Mucosa of descending colon (tissue), 3 donors: ENCODE measurements at regions not wholly inside any gene's neighbourhood (a gene's known extent, or its start where the extent isn't known, plus 50 kb on each side); places are given as distances from the start of the nearest gene placed in this dataset.

Experiments
- ATAC-seq: fragments of 200-7000 bp; cut with Tn5 transposase; one replicate; pipeline ENCODE4 v1.9.1; 2020; ENCODE audit warnings: mild to moderate bottlenecking, moderate library complexity
- DNase-seq, 3 donors: peaks; one replicate each; pipeline ENCODE4 v3.0.0-alpha.2; 2020
- H3K36me3 ChIP-seq: fragments of 200-600 bp; one replicate; pipeline ENCODE4 v1.8.0; 2021; ENCODE audit warnings: low read depth, mild to moderate bottlenecking
- H3K4me1 ChIP-seq: fragments of 200-600 bp; one replicate; pipeline ENCODE4 v1.8.0; 2021; ENCODE audit warnings: low read depth, mild to moderate bottlenecking
- H3K4me3 ChIP-seq: fragments of 200-600 bp; one replicate; pipeline ENCODE4 v1.8.0; 2021; ENCODE audit warnings: mild to moderate bottlenecking
- H3K9me3 ChIP-seq: fragments of 200-600 bp; one replicate; pipeline ENCODE4 v1.8.0; 2021; ENCODE audit warnings: mild to moderate bottlenecking
- CTCF ChIP-seq: fragments of 200-600 bp; IDR thresholded peaks from one replicate; pipeline ENCODE4 v1.8.0; 2022; ENCODE audit warnings: antibody characterized with exemption, mild to moderate bottlenecking
- intact Hi-C, 2 donors: fragments of 100-400 bp; cut with DNase I in 1 of 2; cut with micrococcal nuclease in 1 of 2; formaldehyde crosslinking; loops; one replicate each; pipeline versions ENCODE4 v1.11.0 to v1.11.1; 2022; cut with DNase I, micrococcal nuclease
- donor health status: DM: no; HTN: no; CAD: no; lungs with moderate emphysema.
- donor health status: DM: no; HTN: no; CAD: no.
- donor health status: DM: no; HTN: yes; CAD: no.

GRCh38 chr16:79475841-79476240 lies 124.7 kb downstream of the MAF start:
- no peak for DNase-seq
- ATAC-seq = no peak
- no peak for TF ChIP-seq CTCF
- Histone ChIP-seq H3K36me3 (no peaks in the 10 kb centered on the region), H3K9me3 (no peaks in the 10 kb centered on the region), H3K4me3 (no peak overlapping the region), H3K4me1 (no peaks in the 10 kb centered on the region)
- intact Hi-C loops = no loop called here

GRCh38 chr16:79473456-79473855 lies 127.1 kb downstream of the MAF start:
- DNase-seq = no peak
- ATAC-seq = no peak
- Histone ChIP-seq H3K9me3 (no peaks in the 10 kb centered on the region), H3K4me3 (no peak overlapping the region), H3K36me3 (no peaks in the 10 kb centered on the region), H3K4me1 (no peaks in the 10 kb centered on the region)
- intact Hi-C loops = no loop called here
- TF ChIP-seq CTCF = no peak

GRCh38 chr16:79472426-79472825 lies 128.1 kb downstream of the MAF start:
- intact Hi-C loops = no loop called here
- no peaks in the 10 kb centered on the region for H3K36me3 ChIP-seq
- TF ChIP-seq CTCF = no peak
- ATAC-seq = no peak
- DNase-seq = no peak
- no peaks in the 10 kb centered on the region for H3K4me1 ChIP-seq
- no peaks in the 10 kb centered on the region for H3K9me3 ChIP-seq
- no peak overlapping the region for H3K4me3 ChIP-seq

- H3K36me3 ChIP-seq = no peaks in the 10 kb centered on the region
- TF ChIP-seq CTCF = no peak
- DNase-seq (peak in 1 of 3 donors; percentile 36), ATAC-seq (no peak)
- H3K9me3 ChIP-seq = no peaks in the 10 kb centered on the region
- no peak overlapping the region for H3K4me3 ChIP-seq
- no peaks in the 10 kb centered on the region for H3K4me1 ChIP-seq
- intact Hi-C loops = no loop called here
Observed at GRCh38 chr16:79469999-79470398, 130.5 kb downstream of the MAF start.

- Histone ChIP-seq H3K4me3 (no peak overlapping the region), H3K9me3 (no peaks in the 10 kb centered on the region), H3K36me3 (no peaks in the 10 kb centered on the region), H3K4me1 (no peaks in the 10 kb centered on the region)
- ATAC-seq = no peak
- intact Hi-C loops = no loop called here
- no peak for TF ChIP-seq CTCF
- DNase-seq = no peak
Observed at GRCh38 chr16:79468631-79469030, 131.9 kb downstream of the MAF start.

GRCh38 chr16:79468121-79468552 lies 132.4 kb downstream of the MAF start:
- ATAC-seq (no peak), DNase-seq (no peak)
- H3K36me3 ChIP-seq = no peaks in the 10 kb centered on the region
- no peaks in the 10 kb centered on the region for H3K4me1 ChIP-seq
- intact Hi-C loops = no loop called here
- no peak for TF ChIP-seq CTCF
- no peak overlapping the region for H3K4me3 ChIP-seq
- no peaks in the 10 kb centered on the region for H3K9me3 ChIP-seq
